Subcutaneous abdominal adipose tissue (tissue), 5 donors: ENCODE measurements at regions not wholly inside any gene's neighbourhood (a gene's known extent, or its start where the extent isn't known, plus 50 kb on each side); places are given as distances from the start of the nearest gene placed in this dataset.

Experiments
- H3K27ac ChIP-seq: one replicate; pipeline ENCODE4 v1.7.0; 2013; ENCODE audit warnings: low read depth, mild to moderate bottlenecking, inconsistent platforms, low read length, moderate library complexity
- H3K27me3 ChIP-seq, 5 donors: one replicate each; pipeline ENCODE4 v1.7.0; 2013; ENCODE audit warnings: low read length in 5 of 5, inconsistent platforms in 1 of 5; ENCODE audit not compliant: control insufficient read depth in 5 of 5, insufficient read depth in 4 of 5
- H3K36me3 ChIP-seq, 5 donors: one replicate each; pipeline ENCODE4 v1.7.0; 2013; ENCODE audit warnings: low read length in 5 of 5; ENCODE audit not compliant: control insufficient read depth in 5 of 5, insufficient read depth in 5 of 5
- H3K4me1 ChIP-seq, 5 donors: one replicate each; pipeline ENCODE4 v1.7.0; 2013; ENCODE audit warnings: low read length in 5 of 5, mild to moderate bottlenecking in 3 of 5, moderate library complexity in 1 of 5; ENCODE audit not compliant: control insufficient read depth in 5 of 5, insufficient read depth in 5 of 5
- H3K4me3 ChIP-seq, 5 donors: one replicate each; pipeline ENCODE4 v1.7.0; 2013; ENCODE audit warnings: low read length in 5 of 5, low read depth in 1 of 5
- H3K9ac ChIP-seq, 5 donors: one replicate each; pipeline ENCODE4 v1.7.0; 2013; ENCODE audit warnings: low read length in 5 of 5, mild to moderate bottlenecking in 4 of 5, moderate library complexity in 3 of 5
- H3K9me3 ChIP-seq, 5 donors: one replicate each; pipeline ENCODE4 v1.7.0; 2013; ENCODE audit warnings: low read length in 5 of 5; ENCODE audit not compliant: control insufficient read depth in 5 of 5
- donor health status: healthy.
- donor health status: healthy.
- donor health status: healthy.
- donor health status: healthy.
- donor health status: healthy.

DNA sequence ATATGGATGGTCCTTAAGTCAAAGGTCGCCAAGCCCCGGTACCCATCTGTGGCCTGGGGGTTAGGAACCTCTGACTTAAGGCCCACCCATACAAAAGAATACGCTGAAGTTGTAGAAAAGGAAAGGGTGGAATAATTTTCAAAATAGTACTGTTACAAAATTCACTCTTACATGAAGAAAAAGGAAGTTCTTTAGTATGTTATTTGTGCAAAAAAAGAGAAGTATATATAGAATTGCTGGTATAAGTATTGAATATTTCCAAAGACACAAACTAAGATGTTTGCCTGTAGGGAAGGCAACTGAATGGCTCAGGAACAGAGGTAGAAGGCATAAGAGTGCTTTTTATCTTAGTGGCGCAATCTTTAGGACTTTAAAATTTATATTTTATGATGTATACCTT, 78.7 kb downstream of the PRLHR start:
- Histone ChIP-seq H3K4me1 (no peaks in the 10 kb centered on the region), H3K9ac (no peak overlapping the region), H3K36me3 (no peaks in the 10 kb centered on the region), H3K27me3 (no peaks in the 10 kb centered on the region), H3K4me3 (no peak overlapping the region), H3K9me3 (peaks cover 5 to 24% (median 17%) of the 10 kb centered on the region in 5 donors), H3K27ac (no peak overlapping the region)

GRCh38 chr10:118513174-118513573, 82.3 kb downstream of the PRLHR start:
- Histone ChIP-seq H3K27me3 (no peaks in the 10 kb centered on the region), H3K9me3 (peaks cover 5 to 11% (median 9%) of the 10 kb centered on the region in 5 donors), H3K4me1 (no peaks in the 10 kb centered on the region), H3K9ac (no peak overlapping the region), H3K36me3 (no peaks in the 10 kb centered on the region), H3K4me3 (no peak overlapping the region), H3K27ac (no peak overlapping the region)

GRCh38 chr10:118511711-118512110, 83.7 kb downstream of the PRLHR start:
- no peaks in the 10 kb centered on the region for H3K27me3 ChIP-seq
- H3K36me3 ChIP-seq = no peaks in the 10 kb centered on the region
- peaks cover 0 to 4% (median 0%) of the 10 kb centered on the region in 5 donors for H3K9me3 ChIP-seq
- H3K4me1 ChIP-seq = no peaks in the 10 kb centered on the region
- H3K27ac ChIP-seq = no peak overlapping the region
- no peak overlapping the region for H3K9ac ChIP-seq
- H3K4me3 ChIP-seq = no peak overlapping the region

GRCh38 chr10:118508863-118509262, 86.6 kb downstream of the PRLHR start:
- no peak overlapping the region for H3K4me3 ChIP-seq
- no peak overlapping the region for H3K9ac ChIP-seq
- H3K4me1 ChIP-seq = no peaks in the 10 kb centered on the region
- no peaks in the 10 kb centered on the region for H3K9me3 ChIP-seq
- H3K36me3 ChIP-seq = no peaks in the 10 kb centered on the region
- no peak overlapping the region for H3K27ac ChIP-seq
- no peaks in the 10 kb centered on the region for H3K27me3 ChIP-seq

DNA sequence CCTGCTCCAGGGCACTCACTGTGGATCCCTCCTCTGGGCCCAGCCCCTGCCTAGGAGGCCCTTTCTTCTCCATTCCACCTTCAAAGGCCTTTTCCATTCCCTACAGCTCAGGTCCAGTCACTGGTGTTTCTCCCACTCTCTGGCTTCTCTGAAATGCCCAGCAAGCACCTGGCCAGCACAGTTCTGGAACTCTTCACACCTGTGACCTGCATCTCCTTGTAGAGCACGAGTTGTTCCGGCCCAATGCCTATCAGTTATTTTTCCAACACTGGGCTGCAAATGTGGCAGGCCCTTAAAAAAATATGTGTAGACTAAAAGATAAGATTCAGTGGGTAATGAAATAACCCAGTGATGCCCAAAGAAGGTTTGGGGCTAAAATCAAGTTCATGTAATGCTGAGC, 87.1 kb downstream of the PRLHR start:
- H3K9ac ChIP-seq = no peak overlapping the region
- no peak overlapping the region for H3K27ac ChIP-seq
- H3K9me3 ChIP-seq = no peaks in the 10 kb centered on the region
- no peak overlapping the region for H3K4me3 ChIP-seq
- H3K27me3 ChIP-seq = no peaks in the 10 kb centered on the region
- H3K36me3 ChIP-seq = no peaks in the 10 kb centered on the region
- H3K4me1 ChIP-seq = no peaks in the 10 kb centered on the region

GRCh38 chr10:118506671-118507590, 88.5 kb downstream of the PRLHR start:
- H3K27ac ChIP-seq = no peak overlapping the region
- H3K4me3 ChIP-seq = no peak overlapping the region
- H3K4me1 ChIP-seq = no peaks in the 10 kb centered on the region

DNA sequence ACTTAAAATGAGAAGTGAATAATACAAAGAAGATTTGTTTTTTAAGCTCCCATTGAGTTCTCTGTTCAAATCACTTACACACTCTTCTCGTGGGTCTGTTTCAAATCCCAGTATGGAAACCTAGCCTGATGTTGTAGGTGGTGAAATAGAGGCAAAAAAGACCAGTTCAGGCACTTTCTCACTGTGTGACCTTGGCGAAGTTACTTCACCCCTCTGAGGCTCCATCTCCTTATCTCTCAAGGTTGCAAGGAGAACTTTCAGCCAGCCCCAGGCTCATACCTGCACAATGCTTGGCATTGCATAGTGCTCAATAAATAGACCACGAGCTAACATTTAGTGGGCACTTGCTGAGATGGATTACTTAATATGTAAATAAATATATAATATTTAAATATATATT, 90.1 kb downstream of the PRLHR start:
- H3K27me3 ChIP-seq = no peaks in the 10 kb centered on the region
- H3K9ac ChIP-seq = no peak overlapping the region
- peaks cover 0 to 1% (median 0%) of the 10 kb centered on the region in 5 donors for H3K4me1 ChIP-seq
- no peaks in the 10 kb centered on the region for H3K36me3 ChIP-seq
- no peaks in the 10 kb centered on the region for H3K9me3 ChIP-seq
- no peak overlapping the region for H3K27ac ChIP-seq
- no peak overlapping the region for H3K4me3 ChIP-seq

More at GRCh38 chr10:118506671-118507590, 88.5 kb downstream of the PRLHR start:
- Histone ChIP-seq H3K9me3 (no peaks in the 10 kb centered on the region), H3K9ac (no peak overlapping the region), H3K27me3 (no peaks in the 10 kb centered on the region), H3K36me3 (no peaks in the 10 kb centered on the region)

- Histone ChIP-seq H3K9ac (no peak overlapping the region), H3K36me3 (no peaks in the 10 kb centered on the region), H3K27ac (no peak overlapping the region), H3K27me3 (no peaks in the 10 kb centered on the region), H3K9me3 (no peaks in the 10 kb centered on the region), H3K4me1 (peaks cover 0 to 1% (median 0%) of the 10 kb centered on the region in 5 donors), H3K4me3 (no peak overlapping the region)
Measured at GRCh38 chr10:118504467-118505205, 90.8 kb downstream of the PRLHR start.

DNA sequence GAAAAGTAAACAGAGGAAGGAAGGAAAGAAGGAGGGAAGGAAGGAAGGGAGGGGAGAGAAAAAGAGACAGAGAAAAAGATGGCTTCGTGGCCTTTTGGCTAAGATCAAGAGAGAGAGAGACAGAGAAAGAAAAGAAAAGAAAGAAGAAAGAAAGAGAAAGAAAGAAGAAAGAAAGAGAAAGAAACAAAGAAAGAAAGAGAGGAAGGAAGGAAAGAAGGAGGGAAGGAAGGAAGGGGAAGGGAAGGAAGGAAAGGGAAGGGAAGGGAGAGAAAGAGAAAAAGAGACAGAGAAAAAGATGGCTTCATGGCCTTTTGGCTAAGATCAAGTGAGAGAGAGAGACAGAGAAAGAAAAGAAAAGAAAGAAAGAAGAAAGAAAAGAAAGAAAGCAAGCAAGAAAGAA, 91.4 kb downstream of the PRLHR start:
- Histone ChIP-seq H3K36me3 (no peaks in the 10 kb centered on the region), H3K9me3 (no peaks in the 10 kb centered on the region), H3K4me1 (peaks cover 0 to 1% (median 0%) of the 10 kb centered on the region in 5 donors), H3K27me3 (no peaks in the 10 kb centered on the region), H3K27ac (no peak overlapping the region), H3K9ac (no peak overlapping the region), H3K4me3 (no peak overlapping the region)

- no peak overlapping the region for H3K4me3 ChIP-seq
- H3K9ac ChIP-seq = no peak overlapping the region
- H3K27ac ChIP-seq = no peak overlapping the region
- H3K36me3 ChIP-seq = no peaks in the 10 kb centered on the region
- no peaks in the 10 kb centered on the region for H3K9me3 ChIP-seq
- H3K27me3 ChIP-seq = no peaks in the 10 kb centered on the region
- H3K4me1 ChIP-seq = peaks cover 0 to 1% (median 0%) of the 10 kb centered on the region in 5 donors
Measured at GRCh38 chr10:118503192-118503591, 92.3 kb downstream of the PRLHR start.
